WI38 (cell line): ENCODE measurements at regions not wholly inside any gene's neighbourhood (a gene's known extent, or its start where the extent isn't known, plus 50 kb on each side); places are given as distances from the start of the nearest gene placed in this dataset.

Experiments used
- H3K4me3 ChIP-seq: 2 replicates; pipeline ENCODE4 v1.5.1; 2011; ENCODE audit warnings: low read depth, mild to moderate bottlenecking, control low read depth, low read length
- CTCF ChIP-seq: IDR thresholded peaks from 2 replicates; pipeline ENCODE4 v1.5.1; 2012; ENCODE audit warnings: low read depth, mild to moderate bottlenecking, control low read depth, low read length

DNA sequence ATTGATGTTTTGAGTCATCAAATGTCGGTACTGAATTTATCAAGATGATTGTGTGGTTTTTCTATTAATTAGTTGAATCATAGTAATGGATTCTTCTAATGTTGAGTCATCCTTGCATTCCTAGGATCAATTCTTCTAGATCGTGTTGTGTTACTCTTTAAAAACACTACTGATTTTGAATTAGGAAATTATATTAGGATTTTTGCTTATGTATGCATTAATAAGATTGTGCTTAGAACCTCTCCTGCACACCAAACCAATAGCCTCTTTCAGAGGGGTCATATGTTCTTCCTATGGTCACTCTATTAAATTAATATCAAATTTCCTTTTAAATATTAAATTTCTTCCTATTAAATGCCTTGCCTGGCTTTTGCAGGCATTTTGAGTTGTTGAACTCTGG, 151.7 kb upstream of the TOPAZ1 start:
- H3K4me3 ChIP-seq = no peak overlapping the region
- no peak for TF ChIP-seq CTCF

GRCh38 chr3:44092497-44092896, 149.2 kb upstream of the TOPAZ1 start:
- no peak overlapping the region for H3K4me3 ChIP-seq
- TF ChIP-seq CTCF = no peak

DNA sequence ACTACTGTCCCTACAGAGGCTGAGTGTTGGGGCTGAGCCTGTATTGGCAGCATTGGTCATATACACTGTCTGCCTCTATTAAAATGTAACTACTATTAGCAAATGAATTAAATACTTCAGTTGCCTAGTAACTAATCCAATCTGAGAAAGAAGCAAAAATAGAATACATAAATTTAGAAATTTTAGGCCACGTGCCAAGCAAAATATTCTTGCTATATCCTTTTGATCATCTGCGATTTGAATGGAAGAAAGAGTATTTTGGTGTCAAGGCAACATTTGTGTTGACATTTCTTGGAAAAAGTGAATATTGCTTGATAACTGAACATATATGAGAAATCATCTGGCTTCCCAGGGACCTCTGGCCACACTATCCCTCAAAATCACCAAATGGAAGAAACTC, 148.2 kb upstream of the TOPAZ1 start:
- no peak for TF ChIP-seq CTCF

DNA sequence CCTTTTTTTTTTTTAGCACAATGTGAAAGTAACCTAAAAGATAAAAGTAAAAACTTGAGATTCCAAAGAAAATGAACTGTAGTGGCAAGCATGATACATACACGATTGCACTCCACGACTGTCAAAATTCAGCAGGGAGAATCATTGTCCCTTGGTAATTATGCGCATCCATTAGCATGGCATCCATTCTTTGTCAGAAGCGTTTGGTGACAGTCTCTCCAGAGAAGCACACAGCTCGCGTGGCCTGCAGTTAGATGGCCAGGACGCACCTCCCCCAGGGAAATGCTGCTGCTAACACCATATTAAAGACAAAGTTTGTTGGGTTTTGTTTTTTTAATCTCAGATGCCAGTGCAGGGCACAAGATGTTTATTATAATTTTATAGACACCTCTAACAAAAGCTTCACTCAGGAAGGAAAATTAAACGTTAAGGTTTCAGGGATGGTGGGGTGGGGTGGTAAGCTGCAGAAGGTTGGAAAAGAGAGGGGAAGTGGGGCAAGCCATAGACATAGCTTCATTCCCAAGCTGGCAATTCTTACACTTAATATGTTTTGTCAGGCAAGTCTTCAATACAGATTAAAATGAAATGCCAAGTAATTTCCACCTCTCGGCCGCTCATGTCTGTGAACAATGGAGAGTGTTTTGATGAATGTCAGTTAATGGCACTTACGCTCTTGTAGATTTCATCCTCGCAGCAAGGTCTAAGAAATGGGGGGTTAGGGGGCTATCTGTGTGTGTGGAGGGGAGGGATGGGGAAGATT, 142.8 kb upstream of the TOPAZ1 start:
- H3K4me3 ChIP-seq = no peak overlapping the region
- no peak for TF ChIP-seq CTCF

More for the DNA sequence above, 148.2 kb upstream of the TOPAZ1 start:
- no peak overlapping the region for H3K4me3 ChIP-seq

DNA sequence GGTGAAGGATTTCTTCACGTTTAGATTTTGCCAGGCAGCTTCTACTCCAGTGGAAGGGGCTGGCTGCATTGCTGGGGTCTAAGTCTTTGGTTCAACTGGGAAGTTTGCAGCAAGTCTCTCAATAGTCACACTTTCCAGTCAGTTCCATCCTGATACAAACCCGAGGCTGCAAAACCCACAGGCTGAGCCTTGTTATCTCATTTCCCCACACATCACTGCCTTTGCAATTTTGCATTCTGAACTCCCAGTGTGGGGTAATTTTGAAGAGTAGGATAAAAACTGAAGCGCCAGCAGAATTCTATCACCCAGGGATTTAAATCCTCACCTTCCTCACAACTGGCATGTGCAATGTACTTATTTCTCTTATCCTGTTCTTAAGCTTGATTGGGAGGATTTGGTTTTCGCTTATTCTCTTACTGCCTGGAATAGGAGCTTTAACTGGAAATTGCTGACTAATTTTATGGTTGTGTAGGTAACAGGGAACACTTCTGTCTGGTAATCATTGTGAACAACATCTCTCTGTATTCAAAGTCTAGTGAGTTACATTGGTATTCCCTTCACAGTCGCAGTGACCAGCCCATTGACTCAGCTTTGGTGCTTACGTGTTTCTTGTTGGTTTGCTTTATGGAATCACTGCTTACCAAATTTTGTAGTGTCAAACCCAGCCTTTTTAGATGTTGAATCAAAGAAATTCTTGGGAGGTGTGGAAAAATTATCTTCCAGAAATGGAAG, 142.0 kb upstream of the TOPAZ1 start:
- TF ChIP-seq CTCF = no peak
- H3K4me3 ChIP-seq = no peak overlapping the region

DNA sequence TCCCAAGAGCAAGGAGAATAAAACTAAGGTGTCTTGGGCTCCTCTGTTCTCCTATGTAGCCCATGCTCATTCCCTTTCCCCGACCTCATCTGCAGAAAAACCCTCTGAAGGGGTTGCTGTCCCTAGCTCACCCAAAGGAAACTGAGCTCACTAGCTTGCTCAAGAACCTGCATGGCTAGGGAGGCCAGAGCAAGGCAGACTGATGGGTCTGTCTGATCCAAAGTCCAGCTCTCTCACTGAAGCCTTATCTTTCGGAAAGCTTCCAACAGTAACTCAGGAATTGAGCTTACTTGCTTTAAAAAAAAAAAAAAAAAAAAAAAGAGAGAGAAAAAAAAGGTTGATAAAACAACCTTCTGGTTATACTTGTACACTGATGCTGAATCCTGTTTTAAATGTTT, 141.4 kb upstream of the TOPAZ1 start:
- no peak overlapping the region for H3K4me3 ChIP-seq
- TF ChIP-seq CTCF = no peak

GRCh38 chr3:44104043-44104442, 137.6 kb upstream of the TOPAZ1 start:
- H3K4me3 ChIP-seq = no peak overlapping the region
- no peak for TF ChIP-seq CTCF
